Globus pallidus (tissue), 1 donor: ENCODE measurements at regions not wholly inside any gene's neighbourhood (a gene's known extent, or its start where the extent isn't known, plus 50 kb on each side); places are given as distances from the start of the nearest gene placed in this dataset.

Source experiments
- DNase-seq: peaks from one replicate; pipeline ENCODE4 v3.0.0-alpha.2; 2015; ENCODE audit warnings: low spot score

DNA sequence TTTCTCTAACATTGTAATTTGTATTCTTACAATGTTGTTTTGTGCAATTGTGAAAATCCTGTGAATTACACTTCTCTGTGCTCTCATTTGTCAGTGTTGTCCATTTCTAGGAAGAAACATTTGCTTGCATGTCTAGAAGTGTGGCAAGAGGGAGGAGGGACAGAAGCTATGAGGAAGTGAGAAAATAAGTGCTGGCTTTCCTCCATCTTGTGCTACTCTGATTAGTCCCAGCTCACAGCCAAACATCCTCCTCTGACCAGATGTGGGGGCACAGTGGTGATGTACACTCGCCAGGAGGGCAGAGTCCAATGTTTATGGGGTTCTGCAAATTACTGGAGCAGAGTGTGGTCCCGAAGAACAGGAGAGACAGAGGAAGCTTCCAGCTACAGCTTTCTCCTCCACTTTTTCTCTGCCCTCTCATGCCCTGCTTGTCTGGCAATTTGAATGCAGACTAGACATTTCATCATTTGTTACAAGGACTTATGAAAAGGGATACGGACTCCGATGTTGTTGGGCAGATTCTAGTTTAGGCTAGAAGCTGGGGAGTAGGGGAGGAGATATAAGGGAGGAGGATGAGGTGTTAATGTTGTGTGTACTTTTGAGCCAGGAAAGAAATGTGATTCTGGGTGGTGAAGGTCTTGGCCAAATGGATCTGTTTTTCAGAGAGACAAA lies 131.0 kb upstream of the C1GALT1 start:
- peak; percentile 50 for DNase-seq

DNA sequence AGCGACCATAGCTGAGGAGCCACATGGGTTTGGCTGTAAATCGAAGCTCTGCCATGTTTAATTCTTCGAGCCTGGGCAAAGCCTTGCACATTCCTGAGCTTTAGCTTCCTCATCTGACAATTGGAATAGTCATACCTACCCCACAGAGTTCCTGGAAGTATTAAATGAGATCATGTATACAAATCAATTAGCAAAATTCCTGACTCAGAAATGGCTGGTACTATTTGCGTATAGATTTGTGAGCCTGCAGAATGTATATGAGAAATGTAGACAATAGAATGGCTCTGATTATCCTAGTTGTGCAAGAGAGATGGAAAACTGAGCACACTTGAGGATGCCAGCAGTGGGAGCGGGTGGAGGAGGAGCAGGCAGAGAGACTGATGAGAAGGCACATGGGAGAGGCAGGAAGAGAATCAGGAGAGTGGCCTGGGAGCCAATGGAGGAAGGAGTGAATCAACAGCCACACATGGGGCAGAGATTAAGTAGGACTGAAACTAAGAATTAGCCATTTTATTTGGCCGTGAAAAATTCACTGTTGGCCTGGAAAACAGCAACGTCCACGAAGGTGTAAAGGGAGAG lies 128.0 kb upstream of the C1GALT1 start:
- no peak for DNase-seq

DNA sequence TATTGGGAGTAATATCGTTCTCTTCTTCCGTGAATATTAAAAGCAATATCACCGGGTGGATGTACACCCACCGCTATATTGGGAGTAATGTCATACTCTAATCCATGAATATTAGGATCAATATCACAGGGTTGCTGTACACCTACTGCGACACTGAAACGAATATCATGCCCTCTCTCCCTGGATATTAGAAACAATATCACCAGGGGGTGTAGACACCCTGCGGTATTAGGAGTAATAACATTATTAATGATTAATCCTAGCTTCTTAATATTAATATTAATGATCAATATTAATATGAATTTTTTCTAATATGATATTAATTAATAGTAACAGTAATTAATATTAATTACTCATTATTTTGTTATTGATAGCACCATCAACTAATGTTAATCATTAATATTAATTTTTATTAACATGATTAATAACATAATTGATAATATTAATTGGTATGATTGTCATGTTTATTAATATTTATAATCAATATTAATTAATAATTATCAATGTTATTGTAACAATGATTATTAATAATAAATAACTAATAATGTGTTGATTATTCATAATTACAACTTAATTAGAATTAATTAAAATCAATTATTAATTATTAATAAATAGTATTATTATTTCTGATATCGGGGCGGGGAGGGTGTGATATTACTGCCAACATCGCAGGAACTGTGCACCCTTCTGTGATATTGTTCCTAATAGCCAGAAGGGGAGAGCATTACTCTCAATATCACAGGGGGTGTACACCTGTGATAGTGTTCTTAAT lies 121.3 kb upstream of the C1GALT1 start:
- no peak for DNase-seq

DNA sequence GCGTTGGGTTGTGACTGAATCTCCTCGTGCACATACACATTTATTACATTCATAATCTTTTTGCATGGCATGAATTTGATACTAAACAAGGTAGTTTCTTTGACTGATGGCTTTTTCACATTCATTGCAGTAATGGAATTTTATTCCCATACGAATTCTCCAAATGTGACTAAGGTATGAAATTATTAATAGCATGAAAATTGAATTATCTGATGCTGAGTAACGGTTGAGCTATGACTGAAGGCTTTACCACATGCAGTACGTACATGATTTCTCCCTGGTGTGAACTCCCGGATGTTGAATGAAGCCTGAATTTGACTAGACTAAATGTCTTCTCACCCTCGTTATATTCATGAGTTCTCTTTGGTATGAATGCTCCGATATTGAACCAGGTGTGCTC lies 104.4 kb upstream of the C1GALT1 start:
- no peak for DNase-seq

DNA sequence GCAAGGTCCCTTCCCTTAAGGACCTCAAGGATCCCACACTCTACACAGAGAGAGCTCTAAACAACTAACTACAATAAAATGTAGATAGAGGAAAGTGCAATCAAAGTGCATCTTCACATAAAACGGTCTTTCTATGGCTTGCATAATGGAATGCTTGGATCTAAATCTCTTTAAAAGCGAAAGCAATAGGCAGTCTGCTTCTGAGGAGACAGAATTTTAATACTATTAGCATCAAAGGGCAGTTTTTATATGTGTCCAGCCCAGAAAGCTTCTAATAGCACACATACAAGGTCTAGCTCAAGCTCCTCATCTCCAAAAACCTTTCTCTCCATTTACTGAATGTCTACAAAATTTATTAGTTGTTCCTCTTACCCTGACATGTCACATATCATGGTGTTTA lies 101.5 kb upstream of the C1GALT1 start:
- no peak for DNase-seq

DNA sequence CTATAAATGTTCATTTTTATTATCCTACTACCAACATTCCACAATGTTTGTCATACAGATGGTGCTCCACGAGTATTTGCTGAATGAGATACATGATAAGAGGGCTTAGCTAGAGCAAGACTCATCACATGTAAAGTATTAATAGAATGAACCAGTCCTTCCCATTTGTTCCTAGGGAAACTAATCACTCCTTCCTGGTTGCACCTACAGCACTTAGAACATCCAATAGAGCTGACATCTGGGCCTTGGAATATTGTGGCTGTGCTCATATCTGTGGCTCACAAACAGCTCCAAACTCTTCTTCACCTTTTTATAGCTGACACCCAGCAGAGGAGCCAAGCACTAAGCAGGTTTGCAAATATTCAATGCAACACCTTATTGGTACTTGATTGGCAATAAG lies 91.9 kb upstream of the C1GALT1 start:
- DNase-seq = no peak

DNA sequence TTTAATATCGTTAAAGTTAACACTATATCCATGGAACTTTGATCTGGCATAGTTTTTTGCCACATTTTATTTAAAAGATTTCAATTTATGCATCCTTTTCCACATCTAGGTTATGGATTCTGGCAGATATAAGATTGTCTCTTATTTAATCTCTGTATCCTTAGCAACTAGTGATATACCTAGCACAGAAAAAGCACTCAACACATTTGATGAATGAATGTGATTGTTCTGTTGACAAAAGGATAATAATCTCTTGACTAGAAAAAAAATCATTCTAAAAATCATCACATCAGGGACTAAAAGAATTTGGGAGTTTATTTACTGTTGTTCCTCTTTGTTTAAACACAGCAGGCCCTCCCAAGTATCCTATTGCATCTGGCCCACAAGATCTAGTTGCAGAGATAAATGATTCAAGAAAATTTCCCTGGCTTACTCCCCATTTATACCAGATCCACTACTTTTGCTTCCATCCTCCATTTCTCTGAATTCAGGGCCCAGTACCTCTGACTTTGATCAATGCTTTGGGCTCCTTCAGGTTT lies 84.0 kb upstream of the C1GALT1 start:
- DNase-seq = no peak

DNA sequence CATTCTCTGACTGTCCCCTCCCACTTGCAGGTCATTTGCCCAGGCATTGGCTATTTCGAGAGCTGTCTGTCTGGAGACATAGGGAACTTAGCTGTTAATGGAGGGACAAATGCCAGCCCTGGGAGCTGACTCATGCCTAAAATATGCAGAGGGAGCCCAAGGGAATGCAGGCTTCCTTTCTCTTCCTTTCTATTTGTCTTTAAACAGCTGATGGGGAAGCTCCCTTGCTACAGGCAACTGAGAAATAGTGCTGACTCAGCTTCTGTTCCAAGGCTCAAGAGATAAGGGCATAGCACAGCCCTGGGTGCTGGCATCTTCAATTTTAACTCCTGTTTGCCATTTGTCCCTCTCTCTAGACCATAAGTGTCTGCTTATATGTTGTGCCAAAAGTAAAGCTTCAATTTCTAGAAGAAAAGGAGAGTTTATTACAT lies 82.7 kb upstream of the C1GALT1 start:
- peak; percentile 24 for DNase-seq

DNA sequence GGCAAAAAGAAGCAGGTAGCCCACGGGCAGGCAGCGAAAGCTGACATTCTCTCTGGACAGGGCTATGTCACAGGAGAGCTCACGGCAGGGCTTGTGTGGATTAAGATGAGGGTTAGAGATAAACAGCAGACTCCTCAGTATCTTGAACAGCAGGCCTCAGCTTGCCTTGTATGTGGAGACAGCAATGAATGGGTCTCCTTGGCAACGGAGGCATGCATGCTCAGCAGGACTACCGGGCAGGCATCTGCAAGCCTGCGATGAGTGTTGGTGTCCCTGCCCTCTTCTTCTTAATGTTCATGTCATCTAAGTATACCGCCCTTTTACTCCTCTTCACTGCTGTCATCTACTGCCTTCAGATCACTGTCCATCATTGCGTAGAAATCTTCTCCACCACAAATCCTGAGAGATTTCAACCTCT lies 81.9 kb upstream of the C1GALT1 start:
- DNase-seq = no peak

DNA sequence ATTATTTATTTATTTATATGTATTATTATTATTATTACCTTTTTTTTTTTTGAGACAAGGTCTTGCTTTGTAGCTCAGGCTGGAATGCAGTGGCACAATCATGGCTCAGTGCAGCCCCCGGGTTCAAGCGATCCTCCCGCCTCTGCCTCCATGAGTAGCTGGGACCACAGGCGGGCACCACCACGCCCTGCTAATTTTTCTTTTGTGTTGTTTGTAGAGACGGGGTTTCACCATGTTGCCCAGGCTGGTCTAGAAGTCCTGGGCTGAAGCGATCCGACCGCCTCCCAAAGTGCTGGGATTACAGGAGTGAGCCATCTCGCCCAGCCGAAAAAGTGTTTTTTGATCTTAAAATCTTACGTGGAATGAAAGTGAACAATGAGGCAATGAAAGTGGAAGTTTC lies 79.4 kb upstream of the C1GALT1 start:
- DNase-seq = no peak

DNA sequence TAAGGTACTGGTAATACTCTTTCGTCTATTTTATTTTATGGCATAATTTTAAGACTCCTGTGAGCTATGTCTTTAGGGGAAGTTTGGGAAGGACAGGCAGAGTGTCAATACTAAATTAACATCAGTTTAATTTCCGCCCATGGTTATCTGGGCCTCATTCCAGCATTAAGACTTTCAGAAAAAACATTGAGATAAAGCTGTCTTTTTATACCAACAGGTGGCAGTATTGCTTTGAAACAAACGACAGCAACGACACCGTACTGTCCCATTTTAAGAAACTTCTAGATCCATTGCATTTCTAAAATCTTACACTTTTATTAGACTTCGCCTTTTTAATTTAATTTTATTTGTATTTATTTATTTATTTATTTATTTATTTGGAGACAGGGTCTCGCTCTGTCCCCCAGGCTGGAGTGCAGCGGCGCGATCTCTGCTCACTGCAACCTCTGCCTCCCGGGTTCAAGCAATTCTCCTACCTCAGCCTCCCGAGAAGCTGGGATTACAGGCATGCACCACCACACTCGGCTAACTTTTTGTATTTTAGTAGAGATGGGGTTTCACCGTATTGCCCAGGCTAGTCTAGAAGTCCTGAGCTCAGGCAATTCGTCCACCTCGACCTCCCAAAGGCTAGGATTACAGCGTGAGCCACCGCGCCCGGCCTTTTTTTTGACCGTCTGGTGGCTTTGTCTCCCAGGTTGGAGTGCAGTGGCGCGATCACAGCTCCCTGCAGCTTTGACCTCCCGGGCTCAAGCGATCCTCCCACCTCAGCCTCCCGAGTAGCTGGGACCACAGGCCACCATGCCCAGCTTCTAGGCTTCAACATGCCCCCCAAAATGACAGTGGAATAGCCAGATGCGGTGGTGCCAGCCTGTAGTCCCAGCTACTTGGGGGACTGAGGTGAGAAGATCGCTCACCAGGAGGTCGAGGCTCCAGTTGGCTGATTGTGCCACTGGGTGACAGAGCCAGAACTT lies 78.7 kb upstream of the C1GALT1 start:
- DNase-seq = peak; percentile 65

DNA sequence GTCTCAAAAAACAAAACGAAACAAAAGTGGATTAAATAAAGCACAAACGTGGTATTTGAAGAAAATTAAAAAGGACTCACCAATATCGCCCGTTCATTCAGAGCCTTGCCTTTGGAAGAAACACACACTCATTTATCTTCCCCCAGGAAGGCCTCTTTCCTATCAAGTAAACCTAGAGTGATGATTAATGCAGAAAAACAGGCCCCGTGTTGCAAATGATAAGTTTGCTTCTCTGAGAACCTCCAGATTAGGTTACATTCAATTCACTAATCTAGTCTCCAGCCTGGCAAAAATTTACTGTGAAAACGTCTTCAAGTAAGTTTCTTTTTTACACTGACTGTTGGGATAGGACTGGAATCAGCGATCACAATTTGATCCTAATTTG lies 78.0 kb upstream of the C1GALT1 start:
- no peak for DNase-seq

DNA sequence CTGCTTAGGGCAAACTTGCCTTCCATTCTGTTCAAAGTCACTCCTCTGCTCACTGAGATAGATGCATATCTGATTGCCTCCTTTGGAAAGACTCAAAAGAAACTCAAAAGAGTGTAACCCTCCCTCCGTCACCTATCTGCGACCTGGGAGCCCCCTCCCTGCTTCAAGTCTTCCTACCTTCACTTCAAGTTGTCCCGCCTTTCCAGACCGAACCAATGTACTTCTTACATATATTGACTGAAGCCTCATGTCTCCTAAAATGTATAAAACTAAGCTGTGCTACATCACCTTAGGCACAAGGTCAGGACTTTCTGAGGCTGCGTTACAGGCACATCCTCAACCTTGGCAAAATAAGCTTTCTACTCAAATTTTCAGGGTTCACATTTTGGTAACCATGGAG lies 77.4 kb upstream of the C1GALT1 start:
- no peak for DNase-seq

DNA sequence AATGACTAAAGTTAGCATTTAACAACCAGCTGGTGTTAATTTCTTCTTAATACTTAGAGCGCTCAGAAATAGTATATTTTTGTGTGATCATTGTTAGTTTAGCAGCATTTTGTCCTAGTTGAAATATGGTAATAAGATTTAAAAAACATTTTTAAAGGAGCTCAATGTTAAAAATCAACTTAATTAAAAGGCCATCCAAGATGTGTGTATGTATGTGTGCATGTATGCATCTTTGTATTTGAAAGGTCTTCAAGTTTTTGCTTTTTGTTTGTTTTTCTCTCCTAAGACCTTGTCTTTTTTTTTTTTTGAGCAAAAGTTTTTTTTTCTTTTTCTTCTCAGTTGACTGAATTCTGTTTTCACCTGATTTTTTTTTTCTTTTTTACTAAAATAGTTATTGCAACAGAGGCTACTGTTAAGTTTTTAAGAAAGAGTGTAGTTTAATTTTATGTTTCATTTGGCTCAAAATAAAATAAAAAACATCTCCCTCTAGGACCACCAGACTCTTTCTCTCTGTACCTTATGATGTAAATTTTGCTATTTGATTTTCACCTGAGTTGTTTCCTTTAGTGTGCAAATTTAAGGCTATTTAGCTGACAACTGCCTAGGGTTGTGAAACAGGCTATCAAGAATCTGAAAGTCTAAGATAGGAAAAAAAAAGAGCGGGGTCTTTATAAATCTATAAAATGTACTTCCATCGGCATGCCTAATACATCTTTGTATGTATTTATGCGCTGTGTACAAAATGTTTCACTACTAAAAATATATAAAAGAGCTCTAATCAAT lies 76.4 kb upstream of the C1GALT1 start:
- no peak for DNase-seq

DNA sequence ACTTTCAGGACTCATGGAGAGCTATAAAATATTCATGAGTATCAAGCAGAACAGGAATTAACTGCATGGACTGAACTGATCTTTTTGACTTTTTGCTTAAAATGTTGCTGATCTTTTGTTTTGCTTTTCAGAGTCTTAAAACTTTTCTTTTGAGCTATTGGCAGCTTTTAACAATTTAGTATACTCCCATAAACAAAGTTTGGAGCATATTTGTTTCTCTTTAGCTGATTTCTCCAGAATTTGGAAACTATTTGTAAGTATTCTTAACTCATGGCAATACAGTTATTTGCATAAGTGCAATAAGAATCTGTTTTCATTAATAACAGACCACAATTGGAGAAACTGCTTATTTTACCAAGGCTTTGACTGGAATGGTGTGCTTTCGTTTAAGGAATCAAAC lies 73.4 kb upstream of the C1GALT1 start:
- no peak for DNase-seq

DNA sequence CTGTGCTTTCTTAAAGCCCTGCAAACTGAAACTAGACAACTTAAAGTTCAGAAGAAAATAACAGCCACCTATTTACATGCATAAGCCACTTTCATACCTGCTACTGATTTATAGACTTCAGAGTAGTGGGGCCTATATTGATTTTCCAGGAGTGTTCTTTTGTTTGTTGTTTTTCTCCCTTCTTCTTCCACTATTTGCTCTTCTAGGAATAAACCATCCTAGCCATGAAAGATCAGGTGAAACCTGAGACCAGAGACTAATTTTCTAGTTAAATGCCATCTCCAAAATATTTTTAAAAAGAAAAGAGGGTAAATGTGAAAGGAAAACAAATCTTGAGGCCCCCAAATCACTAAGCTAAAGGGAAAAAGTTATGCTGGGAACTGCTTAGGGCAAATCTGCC lies 72.4 kb upstream of the C1GALT1 start:
- no peak for DNase-seq

DNA sequence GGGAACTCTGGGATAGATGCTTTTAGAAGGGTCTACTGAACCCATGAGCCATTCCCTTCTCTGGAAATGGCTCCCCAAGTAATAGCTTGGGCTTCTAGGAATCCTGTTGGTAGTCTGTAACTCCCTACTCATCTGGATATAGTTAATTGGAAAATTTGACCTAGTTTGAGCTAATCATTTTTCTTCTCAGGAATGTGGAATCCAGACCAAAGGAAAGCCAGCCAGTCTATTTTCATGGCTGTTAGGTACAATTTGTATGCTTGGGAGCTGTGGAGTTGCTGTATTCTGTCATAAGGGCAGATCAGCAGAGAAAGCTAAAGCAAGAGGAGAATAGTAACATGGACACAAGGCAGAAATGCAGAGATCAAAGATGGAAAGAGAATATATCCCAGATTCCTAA lies 71.6 kb upstream of the C1GALT1 start:
- no peak for DNase-seq

DNA sequence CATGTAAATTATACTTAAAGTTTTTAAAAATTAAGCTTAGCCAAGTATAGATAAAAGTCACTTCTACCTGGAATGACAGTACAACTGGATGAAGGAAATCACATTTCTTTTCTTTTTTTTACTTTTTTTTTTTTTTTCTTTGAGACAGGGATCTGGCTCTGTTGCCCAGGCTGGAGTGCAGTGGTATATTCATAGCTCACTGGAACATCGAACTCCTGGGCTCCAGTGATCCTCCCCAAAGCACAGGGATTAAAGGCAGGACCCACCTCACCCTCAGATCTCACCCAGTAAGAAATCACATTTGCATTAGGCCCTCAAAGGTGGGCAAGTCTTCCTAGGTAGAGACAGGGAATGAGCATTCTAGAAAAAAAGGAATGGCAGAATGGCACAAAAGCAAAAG lies 69.5 kb upstream of the C1GALT1 start:
- DNase-seq = no peak

DNA sequence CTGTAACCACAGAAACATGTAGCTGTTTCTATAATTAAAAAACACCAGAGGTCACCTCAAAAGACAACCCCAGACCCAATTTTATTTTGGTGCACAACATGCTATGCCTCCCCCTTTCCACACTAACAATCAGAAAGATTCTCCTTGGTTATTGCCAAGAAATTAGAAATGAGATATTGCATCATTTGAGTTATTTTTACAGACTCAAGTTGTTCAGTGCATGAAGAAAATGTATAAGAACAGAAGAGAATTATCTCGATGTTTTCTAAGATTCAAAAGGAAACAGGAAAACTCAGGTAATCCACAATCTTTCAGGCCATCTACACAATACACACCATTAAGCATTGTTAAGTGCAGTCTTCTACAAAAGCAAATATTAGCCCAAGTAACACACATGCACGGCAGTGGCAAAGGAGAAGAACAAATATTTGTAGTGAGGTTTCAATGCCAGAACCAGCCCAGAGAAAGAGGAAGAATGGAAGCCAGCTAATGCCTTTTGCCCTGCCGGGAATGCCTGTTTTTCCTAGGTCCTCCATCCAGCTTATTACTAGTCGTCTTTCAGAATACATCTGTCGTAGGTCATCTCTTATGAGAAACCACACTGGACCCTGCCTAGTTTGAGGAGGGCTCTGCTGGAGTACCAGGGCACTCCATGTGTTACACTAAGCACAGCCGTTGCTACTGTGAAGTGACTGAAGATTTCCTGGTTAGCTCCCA lies 67.6 kb upstream of the C1GALT1 start:
- DNase-seq = no peak

DNA sequence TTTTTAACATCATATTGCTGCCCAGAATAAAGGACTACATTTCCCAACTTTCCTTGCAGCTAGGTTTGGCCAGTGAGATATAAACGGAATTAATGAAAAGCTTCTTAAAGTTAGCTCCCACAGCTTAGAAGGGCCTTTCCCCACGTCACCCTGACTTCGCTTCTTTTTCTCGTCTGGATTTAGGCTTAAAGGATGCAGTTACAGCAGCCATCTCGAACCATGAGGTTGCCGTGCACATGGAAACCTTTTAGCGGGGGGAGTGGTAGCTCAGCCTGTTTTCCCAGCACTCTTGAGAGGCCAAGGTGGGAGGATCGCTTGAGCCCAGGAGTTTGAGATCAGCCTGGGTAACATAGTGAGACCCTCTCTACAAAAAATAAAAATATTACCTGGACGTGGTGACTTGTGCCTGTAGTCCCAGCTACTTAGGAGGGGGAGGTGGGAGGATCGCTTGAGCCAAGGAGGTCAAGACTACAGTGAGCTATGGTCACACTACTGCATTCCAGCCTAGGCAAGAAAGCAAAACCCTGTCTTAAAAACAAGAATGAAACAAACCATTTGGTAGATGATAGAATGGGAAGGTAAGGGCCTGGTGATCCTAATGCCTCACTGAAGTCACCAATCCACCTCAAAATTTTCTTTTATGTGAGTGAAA lies 64.3 kb upstream of the C1GALT1 start:
- DNase-seq = no peak
